ENCODE measurements at regions not wholly inside any gene's neighbourhood (a gene's known extent, or its start where the extent isn't known, plus 50 kb on each side); places are given as distances from the start of the nearest gene placed in this dataset.
"Not testable (repeated sequence)": the region's sequence is repeated elsewhere in the genome, so short reads cannot be mapped to it uniquely, and the experiment has no call there.

DNA sequence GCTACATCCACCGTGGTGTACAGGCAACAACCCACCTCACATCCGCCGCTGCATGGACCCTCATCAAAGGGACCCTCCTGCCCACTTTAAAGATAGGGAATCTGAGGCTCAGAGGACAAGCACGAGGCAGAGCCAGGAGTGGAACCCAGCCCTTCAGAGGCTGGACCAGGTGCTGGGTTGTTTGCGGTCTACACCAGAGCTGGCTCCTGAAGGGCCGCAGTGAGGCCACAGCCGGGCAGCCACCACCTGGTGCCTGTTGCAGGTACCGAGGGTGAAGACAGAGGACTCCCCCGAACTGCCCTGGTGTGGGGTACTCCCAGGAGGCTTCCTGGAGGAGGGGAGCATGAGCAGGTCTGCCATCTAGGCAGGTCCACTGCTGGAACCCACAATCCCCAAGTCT lies 78.8 kb downstream of the DHCR7 start:
- Histone ChIP-seq H3K27ac (no peak overlapping the region), H3K27me3 (ENCODE audit: insufficient read depth in 3 of 3, low read length in 2 of 3) (peaks cover 0 to 3% (median 2%) of the 10 kb centered on the region in 3 donors), H3K4me3 (no peak overlapping the region), H3K4me1 (no peaks in the 10 kb centered on the region), H3K9me3 (no peaks in the 10 kb centered on the region), H3K36me3 (ENCODE audit: insufficient read depth in 1 of 2, low read depth in 1 of 2) (no peaks in the 10 kb centered on the region)
- WGBS, 3 donors: 92 to 94% (median 94%) methylated on average over 9 of the region's 9 CpGs
- intact Hi-C loops (cut with DNase I): no loop called here
- DNase-seq (no peak), ATAC-seq (no peak)
- TF ChIP-seq, protein P1, sequence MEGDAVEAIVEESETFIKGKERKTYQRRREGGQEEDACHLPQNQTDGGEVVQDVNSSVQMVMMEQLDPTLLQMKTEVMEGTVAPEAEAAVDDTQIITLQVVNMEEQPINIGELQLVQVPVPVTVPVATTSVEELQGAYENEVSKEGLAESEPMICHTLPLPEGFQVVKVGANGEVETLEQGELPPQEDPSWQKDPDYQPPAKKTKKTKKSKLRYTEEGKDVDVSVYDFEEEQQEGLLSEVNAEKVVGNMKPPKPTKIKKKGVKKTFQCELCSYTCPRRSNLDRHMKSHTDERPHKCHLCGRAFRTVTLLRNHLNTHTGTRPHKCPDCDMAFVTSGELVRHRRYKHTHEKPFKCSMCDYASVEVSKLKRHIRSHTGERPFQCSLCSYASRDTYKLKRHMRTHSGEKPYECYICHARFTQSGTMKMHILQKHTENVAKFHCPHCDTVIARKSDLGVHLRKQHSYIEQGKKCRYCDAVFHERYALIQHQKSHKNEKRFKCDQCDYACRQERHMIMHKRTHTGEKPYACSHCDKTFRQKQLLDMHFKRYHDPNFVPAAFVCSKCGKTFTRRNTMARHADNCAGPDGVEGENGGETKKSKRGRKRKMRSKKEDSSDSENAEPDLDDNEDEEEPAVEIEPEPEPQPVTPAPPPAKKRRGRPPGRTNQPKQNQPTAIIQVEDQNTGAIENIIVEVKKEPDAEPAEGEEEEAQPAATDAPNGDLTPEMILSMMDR (IDR thresholded peaks at IDR 0.05): no peak

DNA sequence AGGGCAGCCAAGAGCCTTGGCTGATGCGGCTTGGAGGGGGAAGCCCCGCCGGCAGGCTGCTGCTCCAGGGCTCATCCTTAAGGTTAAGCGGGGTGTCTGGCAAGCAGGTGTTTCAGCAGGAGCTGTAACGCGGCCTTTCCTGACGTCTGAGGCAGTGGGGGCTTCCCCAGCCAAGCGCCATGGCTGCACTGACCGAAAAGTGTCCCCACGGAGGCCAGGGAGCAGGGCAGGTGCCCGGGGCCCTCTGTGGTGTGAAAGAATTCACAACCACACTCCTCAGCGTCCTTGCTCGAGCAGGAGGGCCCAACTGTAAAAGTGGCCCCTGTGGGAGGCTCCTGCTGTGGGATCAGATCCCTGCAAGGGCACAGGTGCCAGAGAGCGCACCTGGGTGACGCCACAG lies 79.2 kb downstream of the DHCR7 start:
- no peak overlapping the region for H3K4me3 ChIP-seq
- TF ChIP-seq, protein P1 (IDR thresholded peaks at IDR 0.05): no peak
- WGBS, 3 donors: 71 to 79% (median 71%) methylated on average over 15 of the region's 15 CpGs
- intact Hi-C loops (cut with DNase I): no loop called here
- no peaks in the 10 kb centered on the region for H3K36me3 ChIP-seq (ENCODE audit: insufficient read depth in 1 of 2, low read depth in 1 of 2)
- H3K4me1 ChIP-seq: no peaks in the 10 kb centered on the region
- DNase-seq: no peak
- no peak for ATAC-seq
- H3K9me3 ChIP-seq: no peaks in the 10 kb centered on the region
- H3K27ac ChIP-seq: no peak overlapping the region
- H3K27me3 ChIP-seq (ENCODE audit: insufficient read depth in 3 of 3, low read length in 2 of 3): peaks cover 0 to 3% (median 2%) of the 10 kb centered on the region in 3 donors

DNA sequence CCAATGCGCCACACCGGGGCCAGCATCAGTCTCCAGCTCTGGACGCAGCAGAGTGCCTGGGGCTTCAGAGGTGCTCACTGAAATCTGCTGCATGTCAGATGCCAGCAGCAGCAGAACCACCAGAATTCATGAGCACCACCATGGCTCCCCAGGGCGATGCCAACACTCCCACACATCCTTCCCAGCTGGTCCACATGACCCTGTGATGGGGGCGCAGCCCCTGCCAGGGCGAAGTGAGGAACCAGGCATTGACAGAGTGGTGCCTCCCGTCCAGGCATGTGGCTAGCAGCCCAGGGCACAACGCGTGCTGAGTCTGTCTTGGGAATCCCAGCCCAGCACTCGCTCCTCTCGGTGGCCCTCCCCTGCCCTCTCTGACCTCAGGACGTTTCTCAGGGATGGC lies 80.4 kb downstream of the DHCR7 start:
- intact Hi-C loops (cut with DNase I): no loop called here
- Histone ChIP-seq H3K9me3 (no peaks in the 10 kb centered on the region), H3K4me3 (no peak overlapping the region), H3K4me1 (no peaks in the 10 kb centered on the region), H3K36me3 (ENCODE audit: insufficient read depth in 1 of 2, low read depth in 1 of 2) (no peaks in the 10 kb centered on the region), H3K27ac (no peak overlapping the region), H3K27me3 (ENCODE audit: insufficient read depth in 3 of 3, low read length in 2 of 3) (peaks cover 0 to 3% (median 2%) of the 10 kb centered on the region in 3 donors)
- DNase-seq (no peak), ATAC-seq (no peak)
- WGBS, 3 donors: 50 to 69% (median 52%) methylated on average over 12 of the region's 12 CpGs
- TF ChIP-seq, protein P1 (IDR thresholded peaks at IDR 0.05): no peak

DNA sequence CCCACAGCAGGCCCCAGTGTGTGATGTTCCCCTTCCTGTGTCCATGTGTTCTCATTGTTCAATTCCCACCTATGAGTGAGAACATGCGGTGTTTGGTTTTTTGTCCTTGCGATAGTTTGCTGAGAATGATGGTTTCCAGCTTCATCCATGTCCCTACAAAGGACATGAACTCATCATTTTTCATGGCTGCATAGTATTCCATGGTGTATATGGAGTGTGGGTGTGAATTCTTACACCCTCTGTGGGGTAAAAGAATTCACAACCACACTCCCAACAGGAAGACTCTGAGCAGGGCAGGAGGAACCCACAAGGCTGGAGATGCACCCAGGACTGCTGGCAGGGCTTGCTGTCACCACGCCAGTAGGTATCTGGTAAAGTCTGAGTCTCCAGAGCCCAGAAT lies 80.9 kb downstream of the DHCR7 start:
- H3K36me3 ChIP-seq (ENCODE audit: insufficient read depth in 1 of 2, low read depth in 1 of 2); H3K4me3 ChIP-seq; H3K27ac ChIP-seq; H3K4me1 ChIP-seq; H3K9me3 ChIP-seq; H3K27me3 ChIP-seq (ENCODE audit: insufficient read depth in 3 of 3, low read length in 2 of 3); ATAC-seq; DNase-seq; intact Hi-C loops (cut with DNase I): not testable (repeated sequence)
- WGBS, 3 donors: 86 to 100% (median 93%) methylated on average over 1 of the region's 3 CpGs

DNA sequence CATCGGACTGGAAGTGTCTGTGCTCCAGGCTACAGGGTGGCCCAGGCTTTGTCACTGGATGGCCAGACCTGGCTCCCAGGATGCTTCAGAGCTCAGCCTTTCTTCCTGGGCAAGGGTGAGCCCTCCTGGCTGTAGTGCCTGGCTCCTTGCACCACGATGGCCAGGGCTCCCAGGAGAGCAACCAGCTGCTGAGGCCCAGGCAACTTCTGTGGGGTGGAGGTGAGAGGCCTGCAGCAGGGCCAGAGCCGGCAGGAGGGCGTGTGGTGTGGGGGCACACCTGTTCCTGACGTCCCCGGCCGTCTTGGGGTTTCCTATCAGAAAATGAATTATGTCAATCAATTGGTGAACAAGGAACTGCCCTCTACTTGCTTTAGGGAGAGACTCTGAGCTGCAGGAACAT lies 82.1 kb downstream of the DHCR7 start:
- WGBS, 3 donors: 59 to 75% (median 73%) methylated on average over 7 of the region's 7 CpGs
- Histone ChIP-seq H3K4me1 (no peaks in the 10 kb centered on the region), H3K9me3 (no peaks in the 10 kb centered on the region), H3K27ac (no peak overlapping the region), H3K4me3 (no peak overlapping the region), H3K36me3 (ENCODE audit: insufficient read depth in 1 of 2, low read depth in 1 of 2) (no peaks in the 10 kb centered on the region), H3K27me3 (ENCODE audit: insufficient read depth in 3 of 3, low read length in 2 of 3) (peaks cover 0 to 2% (median 0%) of the 10 kb centered on the region in 3 donors)
- no peak for DNase-seq
- no peak for ATAC-seq
- TF ChIP-seq, protein P1 (IDR thresholded peaks at IDR 0.05): no peak
- intact Hi-C loops (cut with DNase I): no loop called here
